Spleen (tissue), 11 donors: ENCODE measurements at regions not wholly inside any gene's neighbourhood (a gene's known extent, or its start where the extent isn't known, plus 50 kb on each side); places are given as distances from the start of the nearest gene placed in this dataset.

ENCODE experiments used
- DNase-seq: peaks from one replicate; pipeline ENCODE4 v3.0.0-alpha.2; 2020
- H3K27ac ChIP-seq, 8 donors: fragments of 200-600 bp; sonication (generic) in 7 of 8; 1 replicate in 4 of 8; 2 replicates in 4 of 8; pipeline versions ENCODE4 v1.5.0 to v1.8.0; 2016 to 2021; ENCODE audit warnings: inconsistent platforms in 4 of 8, mild to moderate bottlenecking in 4 of 8, moderate library complexity in 1 of 8
- H3K27me3 ChIP-seq, 7 donors: fragments of 200-600 bp; sonication (generic) in 6 of 7; replicated peaks in 1 of 7; 1 replicate in 4 of 7; 2 replicates in 3 of 7; pipeline versions ENCODE4 v1.5.0 to v1.8.0; 2016 to 2021; ENCODE audit warnings: inconsistent platforms in 3 of 7, mild to moderate bottlenecking in 1 of 7
- H3K36me3 ChIP-seq, 6 donors: fragments of 200-600 bp; sonication (generic) in 5 of 6; 1 replicate in 4 of 6; 2 replicates in 2 of 6; pipeline versions ENCODE4 v1.5.0 to v1.8.0; 2016 to 2021; ENCODE audit warnings: inconsistent platforms in 2 of 6
- H3K4me1 ChIP-seq, 6 donors: fragments of 200-600 bp; sonication (generic) in 5 of 6; 1 replicate in 3 of 6; 2 replicates in 3 of 6; pipeline versions ENCODE4 v1.5.0 to v1.8.0; 2016 to 2021; ENCODE audit warnings: inconsistent platforms in 3 of 6
- H3K4me3 ChIP-seq, 8 donors: fragments of 200-600 bp; sonication (generic) in 7 of 8; 1 replicate in 4 of 8; 2 replicates in 4 of 8; pipeline versions ENCODE4 v1.5.0 to v1.8.0; 2016 to 2021; ENCODE audit warnings: inconsistent platforms in 4 of 8, mild to moderate bottlenecking in 4 of 8, moderate library complexity in 2 of 8
- H3K9me3 ChIP-seq, 8 donors: fragments of 200-600 bp; sonication (generic) in 7 of 8; 1 replicate in 4 of 8; 2 replicates in 4 of 8; pipeline versions ENCODE4 v1.5.0 to v1.8.0; 2016 to 2021; ENCODE audit warnings: inconsistent platforms in 4 of 8
- POLR2A ChIP-seq, 3 donors: fragments of 450-650 bp; IDR thresholded peaks; one replicate each; pipeline ENCODE4 v1.5.1; 2017; ENCODE audit warnings: antibody characterized with exemption in 3 of 3, mild to moderate bottlenecking in 1 of 3
- POLR2AphosphoS5 ChIP-seq, 3 donors: sonication (generic); formaldehyde crosslinking; IDR thresholded peaks; one replicate each; pipeline ENCODE4 v1.5.1; 2017; ENCODE audit warnings: antibody characterized with exemption in 3 of 3
- WGBS, 5 donors: extraction: QIAGEN DNeasy Blood & Tissue Kit in 3 of 5; methylation state at CpG; one replicate each; pipeline versions ENCODE4 v1.1.5 to v1.1.7; 2013 to 2018; 5-methylcytosine and 5-hydroxymethylcytosine counted together
- intact Hi-C: fragments of 100-400 bp; cut with DNase I; formaldehyde crosslinking; loops from one replicate; pipeline ENCODE4 v1.15.0; 2023; ENCODE audit warnings: low total_unique reads
- TF ChIP-seq, protein P1 (sequence below), 11 experiments: fragments of 200-600 bp in 7 of 11; fragments of 450-650 bp in 4 of 11; sonication (generic) in 4 of 11; IDR thresholded peaks in 8 of 11; conservative IDR thresholded peaks in 3 of 11; 1 replicate in 7 of 11; 2 replicates in 4 of 11; pipeline versions ENCODE4 v1.4.0 to v1.8.0; 2016 to 2021; ENCODE audit warnings: antibody characterized with exemption in 11 of 11, inconsistent platforms in 4 of 11, mild to moderate bottlenecking in 1 of 11
- donor health status: healthy with polysubstance abuse.
- donor health status: DM: no; HTN: no; CAD: no; lungs with moderate emphysema.
- donor health status: DM: no; HTN: no; CAD: no.
- donor health status: Bipolar disorder and iron deficiency.
- donor health status: healthy.
- donor health status: DM: no; HTN: no; CAD: no.
- donor health status: DM: yes; HTN: yes; CAD: no.

DNA sequence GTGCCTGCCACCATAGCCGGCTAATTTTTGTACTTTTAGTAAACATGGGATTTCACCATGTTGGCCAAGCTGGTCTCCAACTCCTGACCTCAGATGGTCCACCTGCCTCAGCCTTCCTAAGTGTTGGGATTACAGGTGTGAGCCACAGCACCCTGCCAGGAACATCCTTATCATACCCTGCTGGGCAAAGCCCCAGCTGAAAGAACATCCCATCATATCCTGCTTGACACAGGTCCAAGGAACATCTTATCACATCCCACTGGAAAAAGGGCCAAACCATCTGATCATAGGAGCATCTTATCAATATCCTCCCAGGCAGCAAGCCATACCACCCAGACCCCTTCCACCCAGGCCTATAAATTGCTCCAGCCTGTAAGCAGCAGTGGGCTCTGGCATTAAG lies 1109.2 kb upstream of the CDH8 start:
- TF ChIP-seq POLR2A (IDR thresholded peaks at IDR 0.05) (no peak), POLR2AphosphoS5 (IDR thresholded peaks at IDR 0.05) (no peak)
- TF ChIP-seq, protein P1, sequence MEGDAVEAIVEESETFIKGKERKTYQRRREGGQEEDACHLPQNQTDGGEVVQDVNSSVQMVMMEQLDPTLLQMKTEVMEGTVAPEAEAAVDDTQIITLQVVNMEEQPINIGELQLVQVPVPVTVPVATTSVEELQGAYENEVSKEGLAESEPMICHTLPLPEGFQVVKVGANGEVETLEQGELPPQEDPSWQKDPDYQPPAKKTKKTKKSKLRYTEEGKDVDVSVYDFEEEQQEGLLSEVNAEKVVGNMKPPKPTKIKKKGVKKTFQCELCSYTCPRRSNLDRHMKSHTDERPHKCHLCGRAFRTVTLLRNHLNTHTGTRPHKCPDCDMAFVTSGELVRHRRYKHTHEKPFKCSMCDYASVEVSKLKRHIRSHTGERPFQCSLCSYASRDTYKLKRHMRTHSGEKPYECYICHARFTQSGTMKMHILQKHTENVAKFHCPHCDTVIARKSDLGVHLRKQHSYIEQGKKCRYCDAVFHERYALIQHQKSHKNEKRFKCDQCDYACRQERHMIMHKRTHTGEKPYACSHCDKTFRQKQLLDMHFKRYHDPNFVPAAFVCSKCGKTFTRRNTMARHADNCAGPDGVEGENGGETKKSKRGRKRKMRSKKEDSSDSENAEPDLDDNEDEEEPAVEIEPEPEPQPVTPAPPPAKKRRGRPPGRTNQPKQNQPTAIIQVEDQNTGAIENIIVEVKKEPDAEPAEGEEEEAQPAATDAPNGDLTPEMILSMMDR (IDR thresholded peaks at IDR 0.05 in 8 of 11, conservative IDR thresholded peaks at IDR 0.05 in 3 of 11): no peak
- WGBS, 5 donors: 81 to 95% (median 90%) methylated on average over 1 of the region's 1 CpG
- H3K9me3 ChIP-seq: peaks cover 0 to 5% (median 0%) of the 10 kb centered on the region in 8 donors
- H3K36me3 ChIP-seq: no peaks in the 10 kb centered on the region
- H3K27ac ChIP-seq: no peak overlapping the region
- H3K27me3 ChIP-seq: no peaks in the 10 kb centered on the region
- DNase-seq: no peak
- intact Hi-C loops: no loop called here
- no peaks in the 10 kb centered on the region for H3K4me1 ChIP-seq
- H3K4me3 ChIP-seq: no peak overlapping the region

DNA sequence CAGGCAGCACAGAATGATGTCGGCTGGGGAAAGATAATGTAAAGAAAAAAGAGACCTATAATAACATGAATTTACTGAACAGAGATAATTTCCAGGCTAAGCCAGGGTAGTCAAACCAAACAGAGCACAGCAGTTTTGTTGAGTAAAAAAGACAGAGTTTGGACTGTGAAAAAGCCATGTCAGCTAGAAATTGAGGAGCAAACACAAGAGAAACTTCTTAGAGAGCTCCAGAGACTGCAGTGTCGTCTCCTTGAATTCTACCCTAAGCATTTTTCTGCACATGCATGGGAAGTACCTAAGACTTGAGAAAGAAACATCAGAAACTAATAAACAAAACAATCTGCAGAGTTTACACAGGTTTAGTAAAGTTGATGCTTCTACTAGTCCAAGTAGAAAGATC lies 1098.8 kb upstream of the CDH8 start:
- TF ChIP-seq, protein P1 (IDR thresholded peaks at IDR 0.05 in 8 of 11, conservative IDR thresholded peaks at IDR 0.05 in 3 of 11): no peak
- no peak for TF ChIP-seq POLR2A (IDR thresholded peaks at IDR 0.05)
- TF ChIP-seq POLR2AphosphoS5 (IDR thresholded peaks at IDR 0.05): no peak
- intact Hi-C loops: no loop called here
- H3K4me3 ChIP-seq: no peak overlapping the region
- H3K27me3 ChIP-seq: no peaks in the 10 kb centered on the region
- no peaks in the 10 kb centered on the region for H3K36me3 ChIP-seq
- 77 to 93% (median 83%) methylated on average over 2 of the region's 2 CpGs for WGBS, 5 donors
- no peaks in the 10 kb centered on the region for H3K4me1 ChIP-seq
- no peak overlapping the region for H3K27ac ChIP-seq
- DNase-seq: no peak
- H3K9me3 ChIP-seq: peaks cover 0 to 10% (median 3%) of the 10 kb centered on the region in 8 donors

DNA sequence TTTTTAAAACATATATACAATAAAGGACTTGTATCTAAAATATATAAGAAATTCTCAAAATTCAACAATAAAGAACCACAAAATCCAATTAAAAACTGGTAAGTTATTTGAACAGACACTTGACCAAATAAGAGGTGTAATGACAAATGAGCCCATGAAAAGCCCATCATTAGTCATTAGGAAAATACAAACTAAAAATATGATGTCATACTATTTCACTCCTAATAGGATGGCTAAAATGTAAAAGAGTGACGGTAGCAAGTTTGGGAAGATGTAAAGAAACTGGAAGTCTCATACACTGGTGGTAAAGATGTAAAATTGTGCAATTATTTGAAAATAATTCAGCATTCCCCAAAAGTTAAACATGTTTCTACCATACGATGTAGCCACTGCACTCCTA lies 1095.3 kb upstream of the CDH8 start:
- no peaks in the 10 kb centered on the region for H3K36me3 ChIP-seq
- WGBS, 5 donors: 81 to 89% (median 85%) methylated on average over 2 of the region's 2 CpGs
- H3K4me3 ChIP-seq: no peak overlapping the region
- no peaks in the 10 kb centered on the region for H3K4me1 ChIP-seq
- TF ChIP-seq POLR2AphosphoS5 (IDR thresholded peaks at IDR 0.05) (no peak), POLR2A (IDR thresholded peaks at IDR 0.05) (no peak)
- TF ChIP-seq, protein P1 (IDR thresholded peaks at IDR 0.05 in 8 of 11, conservative IDR thresholded peaks at IDR 0.05 in 3 of 11): no peak
- no peaks in the 10 kb centered on the region for H3K27me3 ChIP-seq
- H3K9me3 ChIP-seq: peaks cover 0 to 33% (median 23%) of the 10 kb centered on the region in 8 donors
- no peak overlapping the region for H3K27ac ChIP-seq
- no peak for DNase-seq
- intact Hi-C loops: no loop called here

GRCh38 chr16:63130942-63131341 lies 1094.7 kb upstream of the CDH8 start:
- intact Hi-C loops: no loop called here
- H3K36me3 ChIP-seq: no peaks in the 10 kb centered on the region

More at GRCh38 chr16:63130942-63131341, 1094.7 kb upstream of the CDH8 start:
- DNase-seq: no peak
- whole genome bisulfite sequencing, 5 donors: 85 to 93% (median 89%) methylated on average over 4 of the region's 4 CpGs
- Histone ChIP-seq H3K9me3 (peaks cover 0 to 38% (median 23%) of the 10 kb centered on the region in 8 donors), H3K27me3 (no peaks in the 10 kb centered on the region), H3K27ac (no peak overlapping the region), H3K4me3 (no peak overlapping the region), H3K4me1 (no peaks in the 10 kb centered on the region)
- TF ChIP-seq POLR2AphosphoS5 (IDR thresholded peaks at IDR 0.05) (no peak), POLR2A (IDR thresholded peaks at IDR 0.05) (no peak)
- TF ChIP-seq, protein P1 (IDR thresholded peaks at IDR 0.05 in 8 of 11, conservative IDR thresholded peaks at IDR 0.05 in 3 of 11): no peak
